Chondrocyte (in vitro differentiated cells): ENCODE measurements at regions not wholly inside any gene's neighbourhood (a gene's known extent, or its start where the extent isn't known, plus 50 kb on each side); places are given as distances from the start of the nearest gene placed in this dataset.

Source experiments
- DNase-seq: peaks from one replicate; pipeline ENCODE4 v3.0.0; 2021; ENCODE audit warnings: mixed read lengths, low spot score
- H3K27ac Mint-ChIP-seq: one replicate; pipeline ENCODE4 v1.8.0; 2021; ENCODE audit warnings: mild to moderate bottlenecking, moderate library complexity, mixed read lengths; ENCODE audit not compliant: unreplicated experiment
- H3K27me3 Mint-ChIP-seq: 2 replicates; pipeline ENCODE4 v1.8.0; 2021; ENCODE audit warnings: low read depth, mixed read lengths
- H3K36me3 Mint-ChIP-seq: 2 replicates; pipeline ENCODE4 v1.8.0; 2021; ENCODE audit warnings: low read depth, mixed read lengths
- H3K4me1 Mint-ChIP-seq: 2 replicates; pipeline ENCODE4 v1.8.0; 2021; ENCODE audit warnings: low read depth, mild to moderate bottlenecking, mixed read lengths
- H3K4me3 Mint-ChIP-seq: one replicate; pipeline ENCODE4 v1.8.0; 2021; ENCODE audit warnings: mild to moderate bottlenecking, moderate library complexity, mixed read lengths; ENCODE audit not compliant: unreplicated experiment
- H3K9me3 Mint-ChIP-seq: 2 replicates; pipeline ENCODE4 v1.8.0; 2021; ENCODE audit warnings: low read depth, mixed read lengths
- CTCF ChIP-seq: fragments of 200-600 bp; sonication (generic); IDR thresholded peaks from 2 replicates; pipeline ENCODE4 v1.5.0; 2021; ENCODE audit warnings: antibody characterized with exemption, mild to moderate bottlenecking, moderate library complexity

GRCh38 chr1:22245100-22245650, 102.3 kb upstream of the WNT4 start:
- Mint-ChIP-seq H3K27ac (no peak overlapping the region), H3K9me3 (no peaks in the 10 kb centered on the region), H3K4me1 (peaks cover 8% of the 10 kb centered on the region), H3K36me3 (peaks cover 4% of the 10 kb centered on the region), H3K4me3 (no peak overlapping the region), H3K27me3 (peaks cover 53% of the 10 kb centered on the region)
- DNase-seq = no peak
- no peak for TF ChIP-seq CTCF

DNA sequence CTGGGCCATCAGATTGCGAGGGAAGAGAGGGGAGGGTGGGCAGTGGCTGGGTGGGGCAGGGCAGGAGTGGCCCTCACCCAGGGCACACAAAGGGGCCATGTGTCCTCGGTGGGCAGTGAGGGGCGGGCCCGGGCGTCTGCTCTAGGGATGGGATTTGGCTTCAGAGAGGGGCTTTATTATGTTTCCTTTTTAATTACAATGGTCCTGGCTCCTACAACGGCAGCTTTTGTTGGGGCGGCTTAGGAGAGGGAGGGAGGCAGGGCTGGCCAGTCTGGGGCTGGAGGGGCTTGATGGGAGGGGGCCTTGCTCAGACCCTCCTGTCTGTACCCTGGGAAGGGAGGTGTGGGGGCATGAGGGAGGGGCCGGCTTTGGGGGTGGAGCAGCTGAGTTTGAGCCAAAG, 102.8 kb upstream of the WNT4 start:
- peaks cover 53% of the 10 kb centered on the region for H3K27me3 Mint-ChIP-seq
- no peak for TF ChIP-seq CTCF
- H3K4me1 Mint-ChIP-seq = peaks cover 11% of the 10 kb centered on the region

GRCh38 chr1:22246755-22247480, 104.0 kb upstream of the WNT4 start:
- Mint-ChIP-seq H3K27me3 (peaks cover 42% of the 10 kb centered on the region), H3K36me3 (peaks cover 2% of the 10 kb centered on the region), H3K9me3 (no peaks in the 10 kb centered on the region), H3K4me1 (peaks cover 19% of the 10 kb centered on the region), H3K27ac (no peak overlapping the region), H3K4me3 (no peak overlapping the region)
- DNase-seq = no peak
- no peak for TF ChIP-seq CTCF

More for the DNA sequence above, 102.8 kb upstream of the WNT4 start:
- Mint-ChIP-seq H3K27ac (no peak overlapping the region), H3K4me3 (no peak overlapping the region), H3K9me3 (no peaks in the 10 kb centered on the region), H3K36me3 (peaks cover 4% of the 10 kb centered on the region)
- DNase-seq = no peak

DNA sequence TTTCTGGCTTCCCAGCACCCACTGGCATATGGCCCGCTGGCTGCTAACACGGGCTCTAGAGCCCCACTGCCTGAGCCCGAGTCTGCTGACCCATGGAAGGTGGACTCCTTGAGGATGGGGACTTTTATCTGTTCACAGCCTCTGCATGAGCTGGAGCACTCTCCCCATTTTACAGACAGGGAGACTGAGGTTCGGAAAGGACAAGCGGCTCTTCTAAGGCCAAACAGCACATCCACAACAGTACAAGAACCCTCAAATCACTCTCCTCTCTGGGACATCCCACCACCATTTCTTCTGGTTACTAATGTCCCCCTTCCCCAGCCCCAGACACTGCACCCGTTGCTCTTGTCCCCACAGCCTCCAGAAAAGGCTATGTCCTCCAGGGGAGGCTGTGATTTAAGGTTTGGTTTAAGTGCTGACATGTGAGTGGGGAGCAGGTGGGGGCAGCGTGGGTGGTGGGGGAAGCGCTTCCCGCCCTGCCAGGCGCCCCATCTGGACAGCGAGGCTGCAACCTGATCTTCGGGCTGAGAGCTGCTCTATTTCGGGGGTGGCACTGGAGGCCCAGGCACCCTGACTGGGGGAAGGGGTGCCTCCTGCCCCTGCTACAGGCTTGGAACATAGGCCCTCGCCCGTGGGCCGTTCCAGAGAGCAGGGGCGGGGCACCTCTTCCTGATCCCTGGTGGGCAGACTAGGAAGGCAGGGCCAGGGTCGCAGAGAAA, 104.8 kb upstream of the WNT4 start:
- no peaks in the 10 kb centered on the region for H3K9me3 Mint-ChIP-seq
- H3K4me3 Mint-ChIP-seq = no peak overlapping the region
- peaks cover 26% of the 10 kb centered on the region for H3K4me1 Mint-ChIP-seq
- H3K36me3 Mint-ChIP-seq = no peaks in the 10 kb centered on the region
- TF ChIP-seq CTCF = no peak
- no peak for DNase-seq
- peaks cover 35% of the 10 kb centered on the region for H3K27me3 Mint-ChIP-seq
- no peak overlapping the region for H3K27ac Mint-ChIP-seq

GRCh38 chr1:22248746-22249145, 105.8 kb upstream of the WNT4 start:
- H3K4me3 Mint-ChIP-seq = no peak overlapping the region
- no peaks in the 10 kb centered on the region for H3K36me3 Mint-ChIP-seq
- TF ChIP-seq CTCF = no peak
- DNase-seq = no peak
- no peaks in the 10 kb centered on the region for H3K9me3 Mint-ChIP-seq
- peaks cover 36% of the 10 kb centered on the region for H3K4me1 Mint-ChIP-seq
- H3K27me3 Mint-ChIP-seq = peaks cover 29% of the 10 kb centered on the region
- no peak overlapping the region for H3K27ac Mint-ChIP-seq
